Loucy (cell line): ENCODE measurements at regions not wholly inside any gene's neighbourhood (a gene's known extent, or its start where the extent isn't known, plus 50 kb on each side); places are given as distances from the start of the nearest gene placed in this dataset.

Source experiments
- H2AFZ ChIP-seq: fragments of 200-600 bp; sonication (generic); 2 replicates; pipeline ENCODE4 v1.6.0; 2016; ENCODE audit warnings: antibody characterized with exemption, mild to moderate bottlenecking, low read length, moderate library complexity
- H3F3A ChIP-seq: fragments of 200-600 bp; 2 replicates; pipeline ENCODE4 v1.6.0; 2016; ENCODE audit warnings: antibody characterized with exemption, low read depth, mild to moderate bottlenecking
- H3K27me3 ChIP-seq: fragments of 200-600 bp; sonication (generic); 2 replicates; pipeline ENCODE4 v1.6.1; 2014; ENCODE audit warnings: low read length, mild to moderate bottlenecking; ENCODE audit not compliant: insufficient read depth, poor library complexity, severe bottlenecking
- H3K36me3 ChIP-seq: fragments of 200-600 bp; sonication (generic); 2 replicates; pipeline ENCODE4 v1.6.1; 2016; ENCODE audit warnings: low read length; ENCODE audit not compliant: insufficient read depth
- H3K4me1 ChIP-seq: fragments of 200-600 bp; sonication (generic); 2 replicates; pipeline ENCODE4 v1.5.1; 2014; ENCODE audit warnings: low read length, mild to moderate bottlenecking; ENCODE audit not compliant: insufficient read depth, poor library complexity, severe bottlenecking
- H3K4me2 ChIP-seq: fragments of 200-600 bp; sonication (generic); 2 replicates; pipeline ENCODE4 v1.6.0; 2014; ENCODE audit warnings: antibody characterized with exemption, low read length, low read depth, mild to moderate bottlenecking; ENCODE audit not compliant: poor library complexity, severe bottlenecking
- H3K4me3 ChIP-seq: fragments of 200-600 bp; sonication (generic); 2 replicates; pipeline ENCODE4 v1.5.1; 2014; ENCODE audit warnings: low read length, mild to moderate bottlenecking, mixed read lengths; ENCODE audit not compliant: poor library complexity, severe bottlenecking
- H3K79me2 ChIP-seq: fragments of 200-600 bp; sonication (generic); 2 replicates; pipeline ENCODE4 v1.6.1; 2014; ENCODE audit warnings: low read length; ENCODE audit not compliant: insufficient read depth
- H3K9ac ChIP-seq: fragments of 200-600 bp; sonication (generic); 2 replicates; pipeline ENCODE4 v1.6.0; 2014; ENCODE audit warnings: mild to moderate bottlenecking, low read depth, low read length, moderate library complexity; ENCODE audit not compliant: poor library complexity, severe bottlenecking
- H3K9me2 ChIP-seq: fragments of 200-600 bp; sonication (generic); replicated peaks from 2 replicates; pipeline ENCODE4 v1.6.1; 2016; ENCODE audit warnings: low read depth, low read length, mixed read lengths
- H3K9me3 ChIP-seq: fragments of 200-600 bp; sonication (generic); 2 replicates; pipeline ENCODE4 v1.6.1; 2014; ENCODE audit warnings: mild to moderate bottlenecking, antibody characterized with exemption, low read length, low read depth; ENCODE audit not compliant: insufficient read depth
- H4K20me1 ChIP-seq: fragments of 200-600 bp; sonication (generic); 2 replicates; pipeline ENCODE4 v1.6.0; 2014; ENCODE audit warnings: antibody characterized with exemption, low read length, mild to moderate bottlenecking; ENCODE audit not compliant: insufficient read depth, poor library complexity, severe bottlenecking
- EZH2phosphoT487 ChIP-seq: fragments of 200-600 bp; IDR thresholded peaks from 2 replicates; pipeline ENCODE4 v1.6.1; 2018; ENCODE audit warnings: antibody characterized with exemption, mild to moderate bottlenecking, moderate library complexity, borderline replicate concordance
- TF ChIP-seq, protein P1 (sequence below): fragments of 200-600 bp; sonication (generic); conservative IDR thresholded peaks from 2 replicates; pipeline ENCODE4 v1.5.1; 2014; ENCODE audit warnings: mild to moderate bottlenecking, antibody characterized with exemption, low read length

DNA sequence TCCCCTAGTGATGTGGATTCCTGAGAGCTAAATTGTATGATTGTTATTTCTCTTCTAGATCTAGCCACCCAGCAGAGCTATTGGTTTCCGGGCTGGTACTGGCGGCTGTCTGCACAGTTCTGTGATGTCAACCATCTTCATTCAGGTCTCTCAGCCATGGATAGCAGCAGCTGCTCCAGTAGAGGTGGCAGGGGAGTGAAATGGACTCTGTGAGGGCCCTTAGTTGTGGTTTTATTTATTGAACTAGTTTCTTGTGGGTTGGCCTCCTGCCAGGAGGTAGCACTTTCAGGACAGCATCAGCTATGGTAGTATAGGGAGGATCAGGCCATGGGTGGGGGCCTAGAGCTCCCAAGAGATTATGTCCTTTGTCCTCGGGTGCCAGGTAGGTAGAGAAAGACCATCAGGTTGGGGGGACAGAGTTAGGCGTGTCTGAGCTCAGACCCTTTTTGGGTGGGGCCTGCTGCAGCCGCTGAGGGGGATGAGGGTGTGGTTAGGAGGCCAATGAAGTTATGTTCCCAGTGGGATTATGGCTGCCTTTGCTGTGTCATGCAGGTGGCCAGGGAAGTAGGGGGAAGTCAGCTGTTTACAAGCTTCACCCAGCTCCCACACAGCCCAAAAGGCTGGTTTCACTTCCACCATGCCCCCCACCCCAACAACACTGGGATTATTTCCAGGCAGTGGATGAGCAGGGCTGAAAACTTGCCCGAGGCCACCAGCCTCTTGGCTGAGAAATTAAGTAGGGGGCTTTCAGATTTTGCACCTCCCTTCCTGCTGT lies 55.1 kb upstream of the RGS4 start:
- TF ChIP-seq, protein P1, sequence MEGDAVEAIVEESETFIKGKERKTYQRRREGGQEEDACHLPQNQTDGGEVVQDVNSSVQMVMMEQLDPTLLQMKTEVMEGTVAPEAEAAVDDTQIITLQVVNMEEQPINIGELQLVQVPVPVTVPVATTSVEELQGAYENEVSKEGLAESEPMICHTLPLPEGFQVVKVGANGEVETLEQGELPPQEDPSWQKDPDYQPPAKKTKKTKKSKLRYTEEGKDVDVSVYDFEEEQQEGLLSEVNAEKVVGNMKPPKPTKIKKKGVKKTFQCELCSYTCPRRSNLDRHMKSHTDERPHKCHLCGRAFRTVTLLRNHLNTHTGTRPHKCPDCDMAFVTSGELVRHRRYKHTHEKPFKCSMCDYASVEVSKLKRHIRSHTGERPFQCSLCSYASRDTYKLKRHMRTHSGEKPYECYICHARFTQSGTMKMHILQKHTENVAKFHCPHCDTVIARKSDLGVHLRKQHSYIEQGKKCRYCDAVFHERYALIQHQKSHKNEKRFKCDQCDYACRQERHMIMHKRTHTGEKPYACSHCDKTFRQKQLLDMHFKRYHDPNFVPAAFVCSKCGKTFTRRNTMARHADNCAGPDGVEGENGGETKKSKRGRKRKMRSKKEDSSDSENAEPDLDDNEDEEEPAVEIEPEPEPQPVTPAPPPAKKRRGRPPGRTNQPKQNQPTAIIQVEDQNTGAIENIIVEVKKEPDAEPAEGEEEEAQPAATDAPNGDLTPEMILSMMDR, result no peak
- no peak for TF ChIP-seq EZH2phosphoT487
- peaks cover 19% of the 10 kb centered on the region for H3K4me1 ChIP-seq
- H3K79me2 ChIP-seq, result no peaks in the 10 kb centered on the region
- H2AFZ ChIP-seq, result peak overlapping the region; percentile 65
- no peaks in the 10 kb centered on the region for H4K20me1 ChIP-seq
- H3K36me3 ChIP-seq, result no peaks in the 10 kb centered on the region
- peak overlapping the region; percentile 15 for H3K9ac ChIP-seq
- no peaks in the 10 kb centered on the region for H3K9me3 ChIP-seq
- no peaks in the 10 kb centered on the region for H3F3A ChIP-seq
- H3K4me3 ChIP-seq, result peak overlapping the region; percentile 59
- H3K9me2 ChIP-seq, result no peaks in the 10 kb centered on the region
- no peaks in the 10 kb centered on the region for H3K27me3 ChIP-seq
- H3K4me2 ChIP-seq, result peak overlapping the region; percentile 72

DNA sequence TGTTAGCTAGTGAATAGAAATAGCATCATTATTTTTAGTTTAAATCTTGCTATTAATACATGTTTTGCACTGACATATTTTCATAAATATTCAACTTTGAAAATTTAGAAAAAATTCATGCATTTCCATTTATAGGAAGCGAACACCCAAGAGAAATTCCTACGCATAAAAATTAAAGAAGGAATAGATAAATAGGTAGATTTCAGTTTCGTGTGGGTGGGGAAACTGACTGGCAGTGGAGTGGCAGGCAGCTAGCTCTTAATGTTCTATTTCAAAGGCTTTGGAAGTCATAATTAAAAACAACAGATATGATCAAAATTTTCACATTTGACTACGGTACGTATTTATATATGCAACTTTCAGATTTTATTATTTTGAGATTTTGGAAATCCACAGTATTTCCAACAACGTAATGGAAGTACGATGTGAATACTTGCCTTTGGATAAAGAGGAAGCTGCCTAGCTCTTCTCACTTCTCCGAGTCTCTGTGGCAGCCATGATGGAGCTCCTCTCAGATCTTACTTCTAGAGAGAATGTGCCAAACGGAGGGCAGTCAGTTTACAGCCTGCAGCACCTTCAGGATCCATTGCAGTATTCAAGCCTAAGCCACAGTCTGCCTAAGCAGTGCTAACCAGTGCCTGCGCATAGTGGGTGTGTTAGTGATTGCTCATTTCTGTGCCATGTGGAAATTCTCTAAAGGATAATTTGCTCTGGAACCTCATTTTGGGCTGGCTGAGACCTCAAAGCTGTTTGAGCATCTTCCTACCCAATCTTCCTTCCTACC lies 62.9 kb upstream of the RGS4 start:
- Histone ChIP-seq H3K4me2 (no peak overlapping the region), H4K20me1 (no peaks in the 10 kb centered on the region), H3K27me3 (no peaks in the 10 kb centered on the region), H3K9me2 (no peaks in the 10 kb centered on the region), H3K9ac (no peak overlapping the region), H3K79me2 (no peaks in the 10 kb centered on the region), H3K9me3 (no peaks in the 10 kb centered on the region), H3K4me3 (no peak overlapping the region), H2AFZ (no peak overlapping the region), H3K36me3 (no peaks in the 10 kb centered on the region), H3F3A (no peaks in the 10 kb centered on the region), H3K4me1 (no peaks in the 10 kb centered on the region)
- TF ChIP-seq EZH2phosphoT487, result no peak
- TF ChIP-seq, protein P1, result no peak

- Histone ChIP-seq H3K9ac (no peak overlapping the region), H3K4me3 (no peak overlapping the region), H3K79me2 (no peaks in the 10 kb centered on the region), H3K9me3 (no peaks in the 10 kb centered on the region), H3K4me1 (no peaks in the 10 kb centered on the region), H3K36me3 (no peaks in the 10 kb centered on the region), H3F3A (no peaks in the 10 kb centered on the region), H2AFZ (no peak overlapping the region), H3K27me3 (no peaks in the 10 kb centered on the region), H3K9me2 (no peaks in the 10 kb centered on the region), H3K4me2 (no peak overlapping the region), H4K20me1 (no peaks in the 10 kb centered on the region)
- TF ChIP-seq, protein P1, result no peak
- no peak for TF ChIP-seq EZH2phosphoT487
Observed at GRCh38 chr1:162997499-162998285, 71.5 kb upstream of the RGS4 start.
